Loucy (cell line): ENCODE measurements at regions not wholly inside any gene's neighbourhood (a gene's known extent, or its start where the extent isn't known, plus 50 kb on each side); places are given as distances from the start of the nearest gene placed in this dataset.

Source experiments
- CTCF ChIP-seq: fragments of 200-600 bp; sonication (generic); conservative IDR thresholded peaks from 2 replicates; pipeline ENCODE4 v1.5.1; 2014; ENCODE audit warnings: mild to moderate bottlenecking, antibody characterized with exemption, low read length
- EZH2phosphoT487 ChIP-seq: fragments of 200-600 bp; IDR thresholded peaks from 2 replicates; pipeline ENCODE4 v1.6.1; 2018; ENCODE audit warnings: antibody characterized with exemption, mild to moderate bottlenecking, moderate library complexity, borderline replicate concordance

- TF ChIP-seq CTCF (no peak), EZH2phosphoT487 (no peak)
Measured at GRCh38 chrX:140944710-140945109, 57.7 kb upstream of the SPANXB1 start.
